ENCODE measurements at regions not wholly inside any gene's neighbourhood (a gene's known extent, or its start where the extent isn't known, plus 50 kb on each side); places are given as distances from the start of the nearest gene placed in this dataset.

- TF ChIP-seq CTCF (IDR thresholded peaks at IDR 0.05): no peak
- TF ChIP-seq POLR2A (IDR thresholded peaks at IDR 0.05): no peak
These were observed 123.3 kb upstream of the PLXNC1 start for GRCh38 chr12:94025068-94025467.

All from uterus (tissue), 2 donors.